HG02588 (cell line): ENCODE measurements at regions not wholly inside any gene's neighbourhood (a gene's known extent, or its start where the extent isn't known, plus 50 kb on each side); places are given as distances from the start of the nearest gene placed in this dataset.

ENCODE experiments used
- ATAC-seq: cut with Tn5 transposase; IDR thresholded peaks from one replicate; pipeline ENCODE4 v1.9.1; 2021; ENCODE audit warnings: mild to moderate bottlenecking, moderate library complexity; ENCODE audit not compliant: unreplicated experiment

GRCh38 chr4:11895766-11896165 lies 467.1 kb upstream of the HS3ST1 start:
- no peak for ATAC-seq

DNA sequence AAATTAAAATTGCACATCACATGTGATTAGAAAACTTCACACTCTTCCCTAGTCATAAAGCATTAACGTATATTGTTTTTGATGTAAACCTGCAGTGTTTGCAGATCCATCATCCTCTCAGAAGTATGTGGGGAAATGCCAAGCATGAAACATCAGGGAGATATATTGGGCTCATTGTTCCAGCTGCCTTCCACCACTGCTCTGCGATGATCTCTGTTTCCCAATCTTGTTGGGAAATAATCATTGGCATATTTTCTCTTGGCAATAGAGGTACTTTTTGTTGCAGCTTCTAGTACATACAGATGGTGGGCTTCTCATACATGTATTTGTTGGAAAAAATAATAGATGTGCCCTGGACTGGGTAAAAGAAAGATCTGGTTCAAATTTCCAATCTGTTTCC lies 466.3 kb upstream of the HS3ST1 start:
- ATAC-seq, result no peak

GRCh38 chr4:11894221-11894620 lies 465.5 kb upstream of the HS3ST1 start:
- ATAC-seq, result no peak

GRCh38 chr4:11889099-11889498 lies 460.4 kb upstream of the HS3ST1 start:
- no peak for ATAC-seq

DNA sequence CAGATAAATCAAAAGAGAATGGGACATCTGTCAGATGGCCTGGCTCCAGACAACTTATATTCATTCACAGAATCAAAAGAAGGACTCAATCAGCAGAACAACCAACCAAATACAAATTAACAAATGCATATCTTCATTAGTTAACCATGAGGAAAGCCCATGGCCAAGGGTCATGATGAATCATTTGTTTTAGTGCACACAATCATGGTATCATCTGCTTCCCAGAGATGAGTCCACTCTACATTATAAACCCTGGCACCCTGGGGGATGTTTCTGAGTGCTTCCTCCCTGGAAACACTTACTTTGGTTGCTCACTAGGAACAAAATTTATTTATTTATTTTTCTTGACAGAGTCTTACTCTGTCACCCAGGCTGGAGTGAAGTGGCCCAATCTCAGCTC lies 453.3 kb upstream of the HS3ST1 start:
- no peak for ATAC-seq

DNA sequence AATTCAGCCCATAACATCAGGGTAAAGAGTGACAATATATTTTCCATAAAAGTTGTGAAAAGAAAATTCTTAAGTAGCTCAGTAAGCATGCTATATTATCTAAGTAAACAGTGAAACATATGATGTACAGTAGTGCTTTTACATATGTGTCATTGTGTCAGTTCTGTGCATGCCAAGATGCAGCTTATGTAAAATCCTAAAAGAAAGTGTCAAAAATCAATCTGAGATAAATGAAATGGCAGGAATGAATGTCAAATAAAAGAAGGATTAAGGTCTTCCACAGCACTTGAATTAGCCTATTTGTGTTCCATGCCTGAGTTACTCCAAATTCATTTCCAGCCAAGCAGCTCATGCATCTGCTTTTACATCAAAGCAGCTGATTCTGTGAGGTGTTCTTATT lies 452.7 kb upstream of the HS3ST1 start:
- no peak for ATAC-seq

DNA sequence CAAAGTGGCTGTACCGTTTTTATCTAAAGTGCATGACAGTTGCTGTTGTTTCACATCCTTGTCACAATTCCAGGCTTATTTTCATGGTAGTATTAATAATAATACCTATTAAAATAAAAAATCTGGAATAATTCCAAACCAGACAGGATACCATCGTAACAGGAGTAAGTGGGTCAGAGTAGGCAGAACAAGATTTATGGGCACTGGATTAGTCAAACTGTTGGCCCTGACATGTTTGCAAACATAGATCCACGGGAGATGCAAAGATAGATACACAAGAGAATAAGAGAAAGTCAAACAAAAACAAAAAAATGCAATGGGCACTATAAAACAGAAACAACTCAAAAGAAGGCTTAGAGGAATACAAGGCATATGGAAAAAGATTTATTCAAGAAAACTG lies 449.5 kb upstream of the HS3ST1 start:
- no peak for ATAC-seq

GRCh38 chr4:11876104-11876503 lies 447.4 kb upstream of the HS3ST1 start:
- no peak for ATAC-seq

DNA sequence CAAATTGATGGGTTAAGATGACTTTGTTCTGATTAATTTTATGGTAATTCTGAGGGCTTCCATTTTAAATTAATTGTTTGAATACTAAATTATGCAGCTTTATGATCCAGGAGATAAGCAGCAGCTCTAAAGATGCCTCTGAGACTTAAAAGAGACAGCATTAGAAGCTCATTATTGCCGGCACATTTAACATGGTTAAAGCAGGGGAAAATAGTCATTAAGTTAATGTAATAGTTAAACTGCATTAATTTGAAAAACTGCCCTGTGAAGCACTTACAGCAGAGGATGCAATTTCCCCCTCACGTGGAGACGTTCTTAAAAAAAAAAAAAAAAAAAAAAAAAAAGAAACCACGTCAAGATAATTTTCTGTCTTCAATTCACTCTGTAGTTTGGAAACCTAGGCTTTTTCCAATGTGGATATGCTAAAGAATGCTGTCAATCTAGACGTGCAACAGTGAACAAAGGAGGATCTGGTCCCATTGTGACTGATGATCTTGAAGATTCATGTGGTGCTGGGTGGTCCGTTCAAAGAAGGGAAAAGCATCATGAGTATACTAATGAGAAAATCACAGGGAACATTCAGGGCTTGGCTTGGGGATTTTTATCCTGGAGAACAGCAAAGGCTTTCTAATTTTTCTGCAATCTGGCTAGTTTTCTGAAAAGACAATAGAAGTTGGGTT lies 440.6 kb upstream of the HS3ST1 start:
- ATAC-seq, result no peak

DNA sequence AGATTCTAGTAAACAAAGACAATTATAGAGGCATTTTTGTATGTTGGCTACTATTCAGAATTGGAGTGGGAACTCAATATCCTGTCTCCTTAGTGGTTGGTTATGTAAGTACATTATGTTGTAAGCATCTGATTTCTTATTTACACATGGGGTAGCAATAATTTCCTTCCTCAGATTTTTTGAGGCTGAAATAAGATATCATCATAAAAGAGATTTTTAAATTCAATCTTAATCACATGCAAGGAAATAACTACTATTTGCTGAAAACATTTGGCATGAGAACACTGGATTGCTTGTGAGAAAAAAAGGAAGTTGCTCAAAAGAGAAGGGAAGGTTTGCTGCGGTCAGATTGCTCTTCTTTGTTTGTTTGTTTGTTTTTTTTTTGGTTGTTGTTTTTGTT lies 437.7 kb upstream of the HS3ST1 start:
- ATAC-seq, result no peak

GRCh38 chr4:11860996-11861395 lies 432.3 kb upstream of the HS3ST1 start:
- ATAC-seq, result no peak

DNA sequence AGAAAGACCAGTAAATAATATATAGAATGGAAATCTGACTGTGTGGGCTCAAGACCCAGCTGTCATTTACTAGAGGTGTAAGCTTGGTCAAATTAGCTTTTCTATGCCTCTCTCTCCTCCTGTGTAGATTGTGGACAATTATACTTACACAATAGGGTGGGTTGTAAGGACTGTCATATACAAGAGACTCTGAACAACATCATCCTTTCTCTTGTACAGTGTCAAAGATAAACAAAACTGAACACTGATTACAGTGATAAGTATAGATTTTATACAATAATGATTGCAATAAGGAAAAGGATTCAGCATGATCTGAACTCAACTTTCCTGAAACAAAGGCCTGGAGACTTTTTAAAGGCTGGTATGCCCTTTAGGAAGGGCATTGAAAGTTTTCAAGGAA lies 429.2 kb upstream of the HS3ST1 start:
- no peak for ATAC-seq

GRCh38 chr4:11847167-11847566 lies 418.5 kb upstream of the HS3ST1 start:
- no peak for ATAC-seq

- no peak for ATAC-seq
Observed at GRCh38 chr4:11843927-11844326, 415.2 kb upstream of the HS3ST1 start.

DNA sequence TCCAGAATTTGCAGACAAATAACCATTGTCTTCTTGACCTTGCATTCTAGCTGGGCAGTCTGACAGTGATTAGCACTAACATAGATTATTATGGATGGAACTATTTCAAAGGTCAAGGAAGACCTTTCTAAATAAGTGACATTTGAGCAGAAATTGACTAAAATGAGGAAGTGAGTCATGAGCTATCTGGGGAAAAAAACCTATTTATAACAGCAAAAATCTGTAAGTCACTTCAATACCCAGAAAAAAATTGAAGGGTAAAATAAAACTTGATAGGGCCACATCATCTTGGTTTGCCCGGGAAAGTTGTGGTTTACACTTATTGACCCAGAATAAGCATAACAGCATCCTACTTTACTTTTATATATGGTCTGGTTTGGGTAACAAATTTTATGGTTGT lies 414.6 kb upstream of the HS3ST1 start:
- no peak for ATAC-seq

- no peak for ATAC-seq
Observed at GRCh38 chr4:11842620-11843263, 414.0 kb upstream of the HS3ST1 start.

DNA sequence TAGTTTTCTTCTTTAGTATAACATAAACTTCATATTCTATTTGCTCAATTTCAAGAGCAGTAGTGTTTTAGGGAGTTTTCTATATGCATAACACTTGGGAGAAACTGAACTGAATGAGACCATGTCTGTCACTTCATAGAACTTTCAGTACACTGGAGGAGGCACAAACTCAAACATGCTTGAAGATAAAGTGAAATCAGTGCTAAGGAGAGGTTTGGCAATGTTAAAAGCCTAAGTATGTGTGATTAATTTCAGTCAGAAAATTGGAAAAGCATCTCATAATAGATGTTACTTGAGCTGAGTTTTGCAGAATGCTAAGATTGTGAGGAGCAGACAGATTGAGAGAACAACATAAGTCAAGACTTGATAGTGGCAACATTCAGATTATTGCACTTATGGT lies 411.2 kb upstream of the HS3ST1 start:
- no peak for ATAC-seq

DNA sequence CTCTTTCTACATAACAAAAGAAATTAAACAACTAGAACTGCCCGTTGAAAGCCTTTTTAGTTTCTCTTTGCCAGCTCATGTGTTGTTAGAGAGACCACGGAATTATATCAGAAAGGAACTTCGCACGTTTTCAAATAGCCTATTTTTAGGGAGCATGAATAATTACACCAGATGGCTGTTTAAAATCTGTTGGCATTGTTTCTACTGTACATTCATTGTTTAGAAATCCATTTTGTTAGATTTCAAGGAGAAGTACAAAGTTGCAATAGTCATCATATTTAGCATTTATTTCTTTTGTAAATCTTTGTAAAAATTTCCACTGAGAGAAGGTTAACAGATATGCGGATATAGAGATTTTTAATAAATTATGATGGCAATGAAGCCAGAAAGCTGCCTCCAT lies 403.0 kb upstream of the HS3ST1 start:
- ATAC-seq, result no peak

GRCh38 chr4:11824566-11824965 lies 395.9 kb upstream of the HS3ST1 start:
- ATAC-seq, result no peak

DNA sequence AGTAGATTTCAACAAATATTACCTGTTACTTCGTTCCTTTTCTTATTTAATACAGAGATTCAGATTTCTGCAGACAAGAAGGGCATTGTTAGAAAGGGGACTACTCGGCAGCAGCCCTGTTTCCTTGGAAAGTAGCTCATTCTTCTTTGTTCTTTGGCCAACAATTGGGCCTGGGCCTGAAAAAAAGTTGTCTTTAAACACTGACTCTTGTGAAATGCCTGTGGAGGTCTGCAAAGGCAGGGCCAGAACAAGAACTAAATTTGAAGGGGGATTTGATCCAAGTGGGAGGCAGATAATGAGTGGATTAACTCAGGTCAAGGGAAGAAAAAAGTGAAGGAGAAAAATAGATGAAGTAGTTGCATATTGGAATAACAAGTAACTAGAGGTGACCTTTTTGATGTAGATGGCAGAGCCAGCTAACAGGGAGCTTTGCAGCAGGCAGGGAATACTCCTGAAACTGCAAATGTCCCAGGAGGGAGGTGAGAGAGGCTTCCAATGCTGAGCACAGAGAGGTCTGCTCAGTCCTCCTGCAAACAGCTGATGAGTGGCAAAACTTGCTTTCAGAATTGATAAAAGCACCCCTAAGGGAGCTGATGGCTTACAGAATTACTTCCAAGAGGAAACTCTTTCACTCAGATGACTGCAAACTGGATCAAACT lies 393.2 kb upstream of the HS3ST1 start:
- ATAC-seq, result no peak

DNA sequence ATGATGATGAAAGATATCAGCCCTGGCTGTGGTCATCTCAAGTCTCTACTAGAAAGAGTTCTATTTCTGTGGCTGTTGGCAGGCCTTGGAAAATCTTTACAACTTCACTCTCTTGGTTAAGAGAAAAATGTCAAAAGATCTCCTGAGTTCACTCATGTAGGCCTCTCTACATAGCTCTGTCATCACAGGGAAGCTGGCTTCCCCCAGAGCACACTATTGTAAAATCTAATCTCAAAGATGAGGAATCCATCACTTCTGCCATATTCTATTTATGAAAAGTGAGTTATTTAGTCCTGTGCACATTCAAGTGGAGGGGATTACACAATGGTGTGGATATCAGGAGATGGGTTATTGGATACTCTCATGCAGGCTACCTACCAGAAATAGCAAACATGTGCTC lies 388.4 kb upstream of the HS3ST1 start:
- no peak for ATAC-seq

- ATAC-seq, result no peak
Observed at GRCh38 chr4:11814758-11815157, 386.1 kb upstream of the HS3ST1 start.
